Colonic mucosa (tissue), 4 donors: ENCODE measurements at regions not wholly inside any gene's neighbourhood (a gene's known extent, or its start where the extent isn't known, plus 50 kb on each side); places are given as distances from the start of the nearest gene placed in this dataset.

ENCODE experiments used
- DNase-seq: peaks from one replicate; pipeline ENCODE4 v3.0.0-alpha.2; 2020
- H3K27ac ChIP-seq: fragments of 200-600 bp; one replicate; pipeline ENCODE4 v1.8.0; 2021
- H3K27me3 ChIP-seq: fragments of 200-600 bp; one replicate; pipeline ENCODE4 v1.8.0; 2021
- H3K36me3 ChIP-seq: fragments of 200-600 bp; one replicate; pipeline ENCODE4 v1.8.0; 2021
- H3K4me1 ChIP-seq: fragments of 200-600 bp; one replicate; pipeline ENCODE4 v1.8.0; 2021; ENCODE audit warnings: mild to moderate bottlenecking
- H3K4me3 ChIP-seq: fragments of 200-600 bp; one replicate; pipeline ENCODE4 v1.8.0; 2021
- H3K9ac ChIP-seq, 2 donors: one replicate each; pipeline ENCODE4 v1.7.0; 2013; ENCODE audit warnings: control low read depth in 2 of 2, low read depth in 2 of 2, low read length in 2 of 2
- H3K9me3 ChIP-seq: fragments of 200-600 bp; one replicate; pipeline ENCODE4 v1.8.0; 2021
- intact Hi-C: fragments of 100-400 bp; cut with DNase I; formaldehyde crosslinking; loops from one replicate; pipeline ENCODE4 v1.14.1; 2022
- TF ChIP-seq, protein P1 (sequence below): fragments of 200-600 bp; IDR thresholded peaks from one replicate; pipeline ENCODE4 v1.8.0; 2022; ENCODE audit warnings: antibody characterized with exemption, mild to moderate bottlenecking
- donor health status: healthy.
- donor health status: DM: no; HTN: no; CAD: no.
- donor health status: DM: no; HTN: no; CAD: no.

DNA sequence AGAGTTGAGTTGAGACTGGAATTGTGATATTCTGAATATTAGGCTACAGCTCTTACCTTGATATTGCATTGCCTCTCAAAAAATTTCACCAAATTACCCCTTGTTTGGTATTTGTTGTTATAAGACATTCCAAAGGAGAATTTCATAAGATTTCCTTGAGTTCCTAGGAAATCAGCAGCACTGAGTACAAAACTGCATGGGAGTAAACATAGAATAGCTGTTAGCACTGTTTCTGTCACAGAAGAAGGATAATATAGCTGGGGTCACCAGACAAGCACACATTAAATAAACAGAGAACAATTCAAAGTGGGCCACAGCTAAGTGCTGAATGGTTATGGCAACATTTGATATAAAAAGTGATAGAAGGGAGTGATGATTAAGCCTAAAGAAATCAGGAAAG, 724.3 kb downstream of the PRELID2 start:
- no peaks in the 10 kb centered on the region for H3K36me3 ChIP-seq
- H3K27ac ChIP-seq = no peak overlapping the region
- no peaks in the 10 kb centered on the region for H3K4me1 ChIP-seq
- no peaks in the 10 kb centered on the region for H3K27me3 ChIP-seq
- intact Hi-C loops = no loop called here
- H3K4me3 ChIP-seq = no peak overlapping the region
- no peak for DNase-seq
- H3K9ac ChIP-seq = no peak overlapping the region
- TF ChIP-seq, protein P1, sequence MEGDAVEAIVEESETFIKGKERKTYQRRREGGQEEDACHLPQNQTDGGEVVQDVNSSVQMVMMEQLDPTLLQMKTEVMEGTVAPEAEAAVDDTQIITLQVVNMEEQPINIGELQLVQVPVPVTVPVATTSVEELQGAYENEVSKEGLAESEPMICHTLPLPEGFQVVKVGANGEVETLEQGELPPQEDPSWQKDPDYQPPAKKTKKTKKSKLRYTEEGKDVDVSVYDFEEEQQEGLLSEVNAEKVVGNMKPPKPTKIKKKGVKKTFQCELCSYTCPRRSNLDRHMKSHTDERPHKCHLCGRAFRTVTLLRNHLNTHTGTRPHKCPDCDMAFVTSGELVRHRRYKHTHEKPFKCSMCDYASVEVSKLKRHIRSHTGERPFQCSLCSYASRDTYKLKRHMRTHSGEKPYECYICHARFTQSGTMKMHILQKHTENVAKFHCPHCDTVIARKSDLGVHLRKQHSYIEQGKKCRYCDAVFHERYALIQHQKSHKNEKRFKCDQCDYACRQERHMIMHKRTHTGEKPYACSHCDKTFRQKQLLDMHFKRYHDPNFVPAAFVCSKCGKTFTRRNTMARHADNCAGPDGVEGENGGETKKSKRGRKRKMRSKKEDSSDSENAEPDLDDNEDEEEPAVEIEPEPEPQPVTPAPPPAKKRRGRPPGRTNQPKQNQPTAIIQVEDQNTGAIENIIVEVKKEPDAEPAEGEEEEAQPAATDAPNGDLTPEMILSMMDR = no peak
- H3K9me3 ChIP-seq = no peaks in the 10 kb centered on the region

GRCh38 chr5:145110181-145110580, 725.0 kb downstream of the PRELID2 start:
- Histone ChIP-seq H3K36me3 (no peaks in the 10 kb centered on the region), H3K9me3 (no peaks in the 10 kb centered on the region), H3K4me3 (no peak overlapping the region), H3K27ac (no peak overlapping the region), H3K9ac (no peak overlapping the region), H3K27me3 (no peaks in the 10 kb centered on the region), H3K4me1 (no peaks in the 10 kb centered on the region)
- DNase-seq = no peak
- intact Hi-C loops = no loop called here
- TF ChIP-seq, protein P1 = no peak

DNA sequence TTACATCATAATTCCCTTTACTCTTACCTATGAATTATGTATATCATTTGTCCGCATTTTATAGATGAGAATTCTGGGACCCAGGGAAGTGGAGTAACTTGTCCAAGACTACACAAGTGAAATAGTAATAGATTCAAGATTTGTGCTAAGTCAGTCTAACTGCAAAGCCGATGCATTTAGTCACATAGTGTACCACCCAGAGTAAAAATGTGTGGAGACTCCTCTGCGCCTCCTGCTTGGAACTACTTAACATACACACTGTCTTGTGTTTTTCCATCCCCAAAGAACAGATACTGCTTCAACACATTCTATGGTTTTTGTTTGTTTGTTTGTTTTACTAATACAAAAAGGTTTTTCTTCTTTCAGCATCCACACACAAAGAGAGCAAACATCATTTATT, 729.8 kb downstream of the PRELID2 start:
- Histone ChIP-seq H3K9ac (no peak overlapping the region), H3K27me3 (no peaks in the 10 kb centered on the region), H3K9me3 (no peaks in the 10 kb centered on the region), H3K27ac (no peak overlapping the region), H3K36me3 (no peaks in the 10 kb centered on the region), H3K4me3 (no peak overlapping the region), H3K4me1 (no peaks in the 10 kb centered on the region)
- TF ChIP-seq, protein P1 = no peak
- no peak for DNase-seq
- intact Hi-C loops = no loop called here

- H3K27ac ChIP-seq = no peak overlapping the region
- no peaks in the 10 kb centered on the region for H3K27me3 ChIP-seq
- no peak overlapping the region for H3K4me3 ChIP-seq
- DNase-seq = no peak
- H3K9me3 ChIP-seq = no peaks in the 10 kb centered on the region
- TF ChIP-seq, protein P1 = no peak
- H3K9ac ChIP-seq = no peak overlapping the region
- no peaks in the 10 kb centered on the region for H3K4me1 ChIP-seq
- intact Hi-C loops = loop anchor here (5.0 kb wide), 1 partner anchor 897 kb away; no protein-coding TSS in a partner anchor
- no peaks in the 10 kb centered on the region for H3K36me3 ChIP-seq
These were observed 731.0 kb downstream of the PRELID2 start for GRCh38 chr5:145104106-145104505.

DNA sequence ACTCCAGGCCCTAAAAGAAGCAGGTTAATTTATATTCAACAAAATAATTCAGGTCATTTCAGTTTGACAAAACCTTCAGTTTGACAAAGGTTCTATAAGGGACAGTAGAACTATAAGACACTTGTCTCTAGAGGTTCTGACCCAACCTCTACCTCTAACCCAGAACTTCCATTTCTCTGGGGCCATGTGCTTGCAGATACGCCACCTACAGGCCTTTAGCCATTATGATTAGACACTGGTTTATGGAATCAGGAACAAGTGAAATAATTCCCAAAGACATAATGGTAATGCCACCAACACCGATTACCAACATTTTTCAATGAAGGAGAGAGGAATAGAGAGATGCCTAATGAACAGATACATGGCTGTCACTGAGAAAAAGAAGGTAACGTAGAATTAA, 733.9 kb downstream of the PRELID2 start:
- Histone ChIP-seq H3K9me3 (no peaks in the 10 kb centered on the region), H3K36me3 (no peaks in the 10 kb centered on the region), H3K4me3 (no peak overlapping the region), H3K27ac (no peak overlapping the region), H3K27me3 (no peaks in the 10 kb centered on the region), H3K9ac (no peak overlapping the region), H3K4me1 (no peaks in the 10 kb centered on the region)
- TF ChIP-seq, protein P1 = no peak
- intact Hi-C loops = loop anchor here (5.0 kb wide), 1 partner anchor 894 kb away; no protein-coding TSS in a partner anchor
- DNase-seq = no peak

DNA sequence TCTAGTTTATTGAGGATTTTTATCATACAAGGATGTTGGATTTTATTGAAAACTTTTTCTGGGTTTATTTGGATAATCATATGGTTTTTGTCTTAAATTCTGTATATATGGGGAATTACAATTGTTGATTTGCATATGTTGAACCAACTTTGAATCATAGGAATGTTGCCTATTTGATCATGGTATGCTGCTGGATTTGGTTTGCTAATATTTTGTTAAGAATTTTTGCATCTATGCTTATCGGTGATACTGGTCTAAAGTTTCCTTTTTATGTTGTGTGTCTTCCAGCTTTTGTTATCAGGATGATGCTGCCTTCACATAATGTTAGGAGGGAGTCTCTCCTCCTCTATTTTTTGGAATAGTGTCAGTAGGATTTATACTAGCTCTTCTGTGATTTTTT, 745.0 kb downstream of the PRELID2 start:
- Histone ChIP-seq H3K4me3 (no peak overlapping the region), H3K27me3 (no peaks in the 10 kb centered on the region), H3K9me3 (no peaks in the 10 kb centered on the region), H3K27ac (no peak overlapping the region), H3K4me1 (no peaks in the 10 kb centered on the region), H3K9ac (no peak overlapping the region), H3K36me3 (no peaks in the 10 kb centered on the region)
- intact Hi-C loops = no loop called here
- DNase-seq = no peak
- TF ChIP-seq, protein P1 = no peak
